Endodermal cell (in vitro differentiated cells): ENCODE measurements at regions not wholly inside any gene's neighbourhood (a gene's known extent, or its start where the extent isn't known, plus 50 kb on each side); places are given as distances from the start of the nearest gene placed in this dataset.

Source experiments
- DNase-seq: peaks from one replicate; pipeline ENCODE4 v3.0.0-alpha.2; 2017
- H3K27ac ChIP-seq: 2 replicates; pipeline ENCODE4 v1.5.1; 2013; ENCODE audit warnings: mild to moderate bottlenecking, low read depth, low read length, moderate library complexity
- H3K27me3 ChIP-seq: 2 replicates; pipeline ENCODE4 v1.6.1; 2013; ENCODE audit warnings: mild to moderate bottlenecking, low read length, moderate library complexity; ENCODE audit not compliant: insufficient read depth, control insufficient read depth, poor library complexity, severe bottlenecking
- H3K36me3 ChIP-seq: 2 replicates; pipeline ENCODE4 v1.7.0; 2013; ENCODE audit warnings: mild to moderate bottlenecking, low read length, moderate library complexity; ENCODE audit not compliant: control insufficient read depth, insufficient read depth
- H3K4me1 ChIP-seq: one replicate; pipeline ENCODE4 v1.7.0; 2013; ENCODE audit warnings: low read length; ENCODE audit not compliant: control insufficient read depth, insufficient read depth
- H3K4me3 ChIP-seq: 2 replicates; pipeline ENCODE4 v1.5.1; 2013; ENCODE audit warnings: mild to moderate bottlenecking, low read length, moderate library complexity
- H3K9ac ChIP-seq: 2 replicates; pipeline ENCODE4 v1.6.1; 2013; ENCODE audit warnings: mild to moderate bottlenecking, low read length, moderate library complexity; ENCODE audit not compliant: poor library complexity, severe bottlenecking; ENCODE audit errors: extremely low read depth
- H3K9me3 ChIP-seq: 2 replicates; pipeline ENCODE4 v1.6.1; 2013; ENCODE audit warnings: mild to moderate bottlenecking, low read length, moderate library complexity; ENCODE audit not compliant: control insufficient read depth
- H3K27ac Mint-ChIP-seq: 2 replicates; pipeline ENCODE4 v1.8.0; 2020; ENCODE audit warnings: mixed read lengths
- H3K27me3 Mint-ChIP-seq: 2 replicates; pipeline ENCODE4 v1.8.0; 2021; ENCODE audit warnings: mild to moderate bottlenecking, mixed read lengths; ENCODE audit not compliant: insufficient read depth
- H3K36me3 Mint-ChIP-seq: 2 replicates; pipeline ENCODE4 v1.8.0; 2020; ENCODE audit warnings: low read depth, mixed read lengths
- H3K4me1 Mint-ChIP-seq: 2 replicates; pipeline ENCODE4 v1.8.0; 2020; ENCODE audit warnings: mixed read lengths
- H3K4me3 Mint-ChIP-seq: 2 replicates; pipeline ENCODE4 v1.8.0; 2020; ENCODE audit warnings: mild to moderate bottlenecking, moderate library complexity, mixed read lengths
- H3K9me3 Mint-ChIP-seq: 2 replicates; pipeline ENCODE4 v1.8.0; 2020; ENCODE audit warnings: mild to moderate bottlenecking, mixed read lengths
- CTCF ChIP-seq: fragments of 200-600 bp; sonication (generic); conservative IDR thresholded peaks from 2 replicates; pipeline ENCODE4 v1.5.0; 2021; ENCODE audit warnings: antibody characterized with exemption, mild to moderate bottlenecking
- WGBS, 2 experiments: methylation state at CpG; one replicate each; pipeline versions ENCODE4 v1.1.5 to v1.1.7; 2013; ENCODE audit warnings: missing lambda C conversion rate in 2 of 2, mixed read lengths in 1 of 2; ENCODE audit not compliant: insufficient coverage in 1 of 2, insufficient read length in 1 of 2; 5-methylcytosine and 5-hydroxymethylcytosine counted together

DNA sequence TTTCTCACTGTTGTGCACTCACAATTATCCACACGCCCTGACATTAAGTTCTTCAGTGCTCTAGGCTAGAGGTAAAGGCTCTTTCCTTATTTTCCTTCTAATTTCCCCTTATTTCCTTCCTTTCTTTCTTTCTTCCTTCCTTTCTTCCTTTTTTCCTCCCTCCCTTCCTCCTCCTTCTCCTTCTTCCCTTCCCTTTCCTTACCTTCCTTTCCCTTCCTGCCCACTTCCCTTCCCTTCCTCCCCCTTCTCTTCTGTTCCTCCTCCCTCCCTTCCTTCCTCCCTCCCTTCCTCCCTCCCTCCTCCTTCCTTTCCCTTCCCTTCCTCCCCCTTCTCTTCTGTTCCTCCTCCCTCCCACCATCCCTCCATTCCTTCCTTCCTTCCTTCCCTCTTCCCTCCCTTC, 317.0 kb upstream of the IRX1 start:
- H3K36me3 Mint-ChIP-seq, result peaks cover 3% of the 10 kb centered on the region
- no peak for TF ChIP-seq CTCF
- no peaks in the 10 kb centered on the region for H3K36me3 ChIP-seq
- H3K4me3 ChIP-seq, result no peak overlapping the region
- DNase-seq, result no peak
- peaks cover 10% of the 10 kb centered on the region for H3K4me1 Mint-ChIP-seq
- no peaks in the 10 kb centered on the region for H3K27me3 ChIP-seq
- H3K9me3 ChIP-seq, result no peaks in the 10 kb centered on the region
- no peak overlapping the region for H3K27ac Mint-ChIP-seq
- no peak overlapping the region for H3K9ac ChIP-seq
- H3K9me3 Mint-ChIP-seq, result peaks cover 9% of the 10 kb centered on the region
- no peak overlapping the region for H3K27ac ChIP-seq
- no peak overlapping the region for H3K4me3 Mint-ChIP-seq
- WGBS, 2 experiments, result 69 to 87% methylated on average over 1 of the region's 1 CpG
- H3K4me1 ChIP-seq, result no peaks in the 10 kb centered on the region
- H3K27me3 Mint-ChIP-seq, result peaks cover 15% of the 10 kb centered on the region

DNA sequence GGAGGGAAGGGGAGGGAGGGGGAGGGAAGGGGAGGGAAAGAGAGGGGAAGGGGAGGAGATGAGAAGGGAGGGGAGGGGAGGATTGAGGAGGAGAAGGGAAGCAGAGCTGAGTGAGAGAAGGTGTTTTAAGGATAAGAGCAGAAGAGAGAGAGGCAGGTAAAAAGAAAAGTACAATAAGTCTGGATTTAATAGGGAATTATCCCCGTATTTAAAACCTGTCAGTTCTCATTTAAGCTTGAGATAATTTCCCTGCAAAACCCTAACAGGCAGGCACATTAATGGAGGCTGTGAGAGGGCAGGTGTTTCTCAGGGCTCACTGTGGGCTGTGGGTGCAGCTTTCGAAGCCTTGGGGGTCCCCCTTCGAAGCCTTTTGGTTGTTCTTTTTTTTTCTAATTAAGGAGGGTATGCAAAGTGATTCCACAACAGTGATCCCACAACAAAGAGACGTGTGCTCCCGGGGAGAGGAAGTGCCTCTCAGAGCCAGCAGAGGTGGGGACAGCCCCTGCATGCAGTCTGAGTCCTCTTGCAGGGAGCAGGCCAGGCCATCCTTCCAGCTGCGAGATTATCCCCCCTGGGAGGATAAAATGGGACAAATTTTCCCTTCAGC, 317.9 kb upstream of the IRX1 start:
- Mint-ChIP-seq H3K4me1 (peaks cover 10% of the 10 kb centered on the region), H3K9me3 (peaks cover 9% of the 10 kb centered on the region), H3K27ac (no peak overlapping the region), H3K4me3 (no peak overlapping the region), H3K27me3 (peaks cover 21% of the 10 kb centered on the region), H3K36me3 (peaks cover 3% of the 10 kb centered on the region)
- no peaks in the 10 kb centered on the region for H3K36me3 ChIP-seq
- peak; percentile 13 for TF ChIP-seq CTCF
- no peak overlapping the region for H3K4me3 ChIP-seq
- WGBS, 2 experiments, result 0 to 25% methylated on average over 3 to 6 of the region's 6 CpGs
- peak; percentile 65 for DNase-seq
- H3K4me1 ChIP-seq, result no peaks in the 10 kb centered on the region
- no peaks in the 10 kb centered on the region for H3K9me3 ChIP-seq
- H3K9ac ChIP-seq, result no peak overlapping the region
- H3K27me3 ChIP-seq, result no peaks in the 10 kb centered on the region
- H3K27ac ChIP-seq, result no peak overlapping the region

GRCh38 chr5:3276896-3277295, 318.7 kb upstream of the IRX1 start:
- Mint-ChIP-seq H3K9me3 (peaks cover 9% of the 10 kb centered on the region), H3K27ac (peak overlapping the region; percentile 19), H3K27me3 (peaks cover 21% of the 10 kb centered on the region), H3K4me3 (no peak overlapping the region), H3K36me3 (peaks cover 3% of the 10 kb centered on the region), H3K4me1 (peaks cover 10% of the 10 kb centered on the region)
- no peaks in the 10 kb centered on the region for H3K36me3 ChIP-seq
- DNase-seq, result no peak
- no peaks in the 10 kb centered on the region for H3K4me1 ChIP-seq
- no peaks in the 10 kb centered on the region for H3K9me3 ChIP-seq
- WGBS, 2 experiments, result 79 to 80% methylated on average over 3 to 7 of the region's 7 CpGs
- TF ChIP-seq CTCF, result no peak
- H3K27me3 ChIP-seq, result no peaks in the 10 kb centered on the region
- H3K27ac ChIP-seq, result no peak overlapping the region
- no peak overlapping the region for H3K4me3 ChIP-seq
- H3K9ac ChIP-seq, result no peak overlapping the region
